Osteoblast (primary cell): ENCODE measurements at regions not wholly inside any gene's neighbourhood (a gene's known extent, or its start where the extent isn't known, plus 50 kb on each side); places are given as distances from the start of the nearest gene placed in this dataset.
A peak's percentile ranks its signal among the peaks of the same experiment; 100 is the strongest.

Source experiments
- DNase-seq: peaks from one replicate; pipeline ENCODE4 v3.0.0; 2011; ENCODE audit warnings: low spot score, mixed read lengths; ENCODE audit not compliant: insufficient read length; ENCODE audit errors: missing footprints
- H2AFZ ChIP-seq: 2 replicates; pipeline ENCODE4 v1.6.0; 2011; ENCODE audit warnings: mild to moderate bottlenecking, low read length
- H3K27ac ChIP-seq: 2 replicates; pipeline ENCODE4 v1.5.1; 2011; ENCODE audit warnings: mild to moderate bottlenecking, low read depth, low read length, moderate library complexity
- H3K27me3 ChIP-seq: 2 replicates; pipeline ENCODE4 v1.6.0; 2012; ENCODE audit warnings: mild to moderate bottlenecking, control low read depth, inconsistent platforms, low read length, moderate library complexity; ENCODE audit not compliant: insufficient read depth
- H3K36me3 ChIP-seq: 2 replicates; pipeline ENCODE4 v1.5.1; 2011; ENCODE audit warnings: mild to moderate bottlenecking, low read length, control low read depth, moderate library complexity; ENCODE audit not compliant: insufficient read depth
- H3K4me1 ChIP-seq: 2 replicates; pipeline ENCODE4 v1.5.1; 2011; ENCODE audit warnings: mild to moderate bottlenecking, low read length, control low read depth, moderate library complexity; ENCODE audit not compliant: insufficient read depth
- H3K4me2 ChIP-seq: 2 replicates; pipeline ENCODE4 v1.6.0; 2011; ENCODE audit warnings: mild to moderate bottlenecking, low read length; ENCODE audit not compliant: insufficient read depth
- H3K4me3 ChIP-seq: fragments of 200-600 bp; sonication (generic); 3 replicates; pipeline ENCODE4 v1.5.1; 2012; ENCODE audit warnings: mild to moderate bottlenecking, low read length, inconsistent platforms; ENCODE audit not compliant: insufficient read depth
- H3K79me2 ChIP-seq: 2 replicates; pipeline ENCODE4 v1.6.0; 2012; ENCODE audit warnings: mild to moderate bottlenecking, low read length, control low read depth, inconsistent platforms; ENCODE audit not compliant: insufficient read depth
- H3K9me3 ChIP-seq: 2 replicates; pipeline ENCODE4 v1.5.1; 2011; ENCODE audit warnings: low read depth, low read length, control low read depth
- H4K20me1 ChIP-seq: 2 replicates; pipeline ENCODE4 v1.6.0; 2012; ENCODE audit warnings: mild to moderate bottlenecking, low read length, control low read depth; ENCODE audit not compliant: insufficient read depth
- TF ChIP-seq, protein P1 (sequence below): IDR thresholded peaks from 2 replicates; pipeline ENCODE4 v1.5.1; 2011; ENCODE audit warnings: mild to moderate bottlenecking, low read depth, low read length, moderate library complexity; ENCODE audit errors: extremely low read depth

DNA sequence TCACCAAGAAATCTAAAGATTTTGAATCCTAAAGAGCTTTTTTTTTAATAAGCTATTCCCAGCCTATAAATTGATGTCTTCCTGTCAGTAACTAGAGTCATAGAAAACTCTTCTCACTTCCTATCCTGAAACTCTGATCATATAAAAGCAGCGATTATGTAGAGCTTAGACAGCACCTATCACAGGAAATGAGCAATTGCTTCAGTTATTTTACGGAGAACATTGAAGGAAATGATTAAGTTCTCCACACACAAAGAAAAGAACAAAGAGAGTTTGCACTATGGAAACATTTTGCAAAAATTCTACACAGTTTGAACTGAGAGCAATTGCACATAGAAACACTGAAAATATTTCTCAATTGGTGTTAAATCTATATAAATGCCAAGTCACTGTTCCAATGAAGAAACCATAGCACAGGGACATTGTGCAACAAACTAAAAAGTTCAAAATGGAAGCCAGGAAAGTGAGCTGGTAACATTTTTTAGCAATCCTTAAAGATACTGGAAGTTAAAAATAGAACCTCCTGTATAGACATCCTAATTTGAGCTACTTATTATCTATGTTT lies 291.5 kb upstream of the ARHGEF26 start:
- no peak for DNase-seq
- Histone ChIP-seq H3K4me1 (no peaks in the 10 kb centered on the region), H3K79me2 (no peaks in the 10 kb centered on the region), H2AFZ (peak overlapping the region; percentile 34), H3K4me2 (no peak overlapping the region), H3K4me3 (no peak overlapping the region), H4K20me1 (no peaks in the 10 kb centered on the region), H3K27ac (no peak overlapping the region), H3K36me3 (no peaks in the 10 kb centered on the region), H3K9me3 (no peaks in the 10 kb centered on the region), H3K27me3 (no peaks in the 10 kb centered on the region)
- TF ChIP-seq, protein P1, sequence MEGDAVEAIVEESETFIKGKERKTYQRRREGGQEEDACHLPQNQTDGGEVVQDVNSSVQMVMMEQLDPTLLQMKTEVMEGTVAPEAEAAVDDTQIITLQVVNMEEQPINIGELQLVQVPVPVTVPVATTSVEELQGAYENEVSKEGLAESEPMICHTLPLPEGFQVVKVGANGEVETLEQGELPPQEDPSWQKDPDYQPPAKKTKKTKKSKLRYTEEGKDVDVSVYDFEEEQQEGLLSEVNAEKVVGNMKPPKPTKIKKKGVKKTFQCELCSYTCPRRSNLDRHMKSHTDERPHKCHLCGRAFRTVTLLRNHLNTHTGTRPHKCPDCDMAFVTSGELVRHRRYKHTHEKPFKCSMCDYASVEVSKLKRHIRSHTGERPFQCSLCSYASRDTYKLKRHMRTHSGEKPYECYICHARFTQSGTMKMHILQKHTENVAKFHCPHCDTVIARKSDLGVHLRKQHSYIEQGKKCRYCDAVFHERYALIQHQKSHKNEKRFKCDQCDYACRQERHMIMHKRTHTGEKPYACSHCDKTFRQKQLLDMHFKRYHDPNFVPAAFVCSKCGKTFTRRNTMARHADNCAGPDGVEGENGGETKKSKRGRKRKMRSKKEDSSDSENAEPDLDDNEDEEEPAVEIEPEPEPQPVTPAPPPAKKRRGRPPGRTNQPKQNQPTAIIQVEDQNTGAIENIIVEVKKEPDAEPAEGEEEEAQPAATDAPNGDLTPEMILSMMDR = no peak

DNA sequence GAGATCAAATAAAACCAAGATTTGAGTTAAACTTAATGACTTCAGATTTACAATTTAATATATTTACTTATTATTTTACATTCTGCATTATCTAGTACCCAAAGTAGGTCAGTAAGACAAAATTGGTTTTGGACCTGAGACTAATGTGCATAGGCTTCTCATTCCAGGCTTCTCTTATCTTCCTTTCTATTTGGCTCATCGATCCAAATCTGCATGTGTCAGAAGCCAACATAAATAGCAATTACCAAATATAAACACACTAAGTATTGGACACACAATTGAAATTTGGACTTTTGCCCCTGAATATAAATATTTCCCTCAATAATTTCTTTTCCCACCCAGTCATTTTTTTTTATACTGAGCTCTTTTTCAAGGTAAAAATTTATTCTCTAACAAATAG lies 290.6 kb upstream of the ARHGEF26 start:
- H2AFZ ChIP-seq = no peak overlapping the region
- no peak overlapping the region for H3K4me2 ChIP-seq
- H3K4me3 ChIP-seq = no peak overlapping the region
- DNase-seq = no peak
- TF ChIP-seq, protein P1 = no peak
- no peaks in the 10 kb centered on the region for H4K20me1 ChIP-seq
- H3K9me3 ChIP-seq = no peaks in the 10 kb centered on the region
- H3K27me3 ChIP-seq = no peaks in the 10 kb centered on the region
- no peaks in the 10 kb centered on the region for H3K4me1 ChIP-seq
- H3K27ac ChIP-seq = no peak overlapping the region
- no peaks in the 10 kb centered on the region for H3K79me2 ChIP-seq
- no peaks in the 10 kb centered on the region for H3K36me3 ChIP-seq

DNA sequence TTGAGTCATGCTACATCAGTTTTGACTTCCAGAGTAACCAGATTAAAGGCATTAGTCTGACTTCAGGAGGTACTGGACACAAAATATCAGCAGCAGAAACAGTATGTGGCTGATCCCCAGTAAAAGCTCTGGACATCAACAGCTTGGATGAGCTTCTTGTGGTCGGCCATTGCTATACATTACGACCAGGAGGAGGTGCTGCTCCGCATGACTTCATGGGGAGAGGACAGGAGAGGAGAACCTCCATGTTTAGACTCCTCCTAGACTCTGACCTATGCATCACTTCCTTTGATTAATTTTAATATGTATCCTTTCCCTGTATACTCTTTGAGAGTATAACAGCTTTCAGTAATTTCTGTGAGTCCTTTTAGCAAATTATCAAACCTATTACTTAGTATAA lies 285.6 kb upstream of the ARHGEF26 start:
- Histone ChIP-seq H3K4me1 (no peaks in the 10 kb centered on the region), H4K20me1 (no peaks in the 10 kb centered on the region), H2AFZ (no peak overlapping the region), H3K36me3 (no peaks in the 10 kb centered on the region), H3K4me2 (no peak overlapping the region), H3K27ac (no peak overlapping the region), H3K79me2 (no peaks in the 10 kb centered on the region), H3K9me3 (no peaks in the 10 kb centered on the region), H3K4me3 (no peak overlapping the region), H3K27me3 (no peaks in the 10 kb centered on the region)
- DNase-seq = no peak
- TF ChIP-seq, protein P1 = no peak

DNA sequence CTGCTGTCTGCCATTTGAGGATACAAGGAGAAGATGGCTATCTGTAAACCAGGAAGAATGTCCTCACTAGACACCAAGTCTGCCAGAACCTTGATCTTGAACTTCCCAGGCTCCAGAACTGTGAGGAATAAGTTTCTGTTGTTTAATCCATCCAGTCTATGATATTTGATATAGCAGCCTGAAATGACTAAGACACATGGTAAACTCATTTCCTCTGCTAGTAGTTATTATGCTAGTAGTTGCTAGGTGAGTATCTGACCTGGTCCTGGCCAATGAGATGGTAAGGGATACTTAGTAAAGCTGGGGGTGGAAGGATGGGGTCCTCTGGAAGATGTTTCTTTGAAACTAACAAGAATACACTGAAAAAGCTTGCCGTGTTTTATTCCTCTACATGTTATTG lies 280.7 kb upstream of the ARHGEF26 start:
- Histone ChIP-seq H4K20me1 (no peaks in the 10 kb centered on the region), H3K27ac (no peak overlapping the region), H3K4me3 (no peak overlapping the region), H3K36me3 (no peaks in the 10 kb centered on the region), H3K9me3 (no peaks in the 10 kb centered on the region), H3K4me1 (no peaks in the 10 kb centered on the region), H2AFZ (no peak overlapping the region), H3K79me2 (no peaks in the 10 kb centered on the region), H3K27me3 (no peaks in the 10 kb centered on the region), H3K4me2 (no peak overlapping the region)
- no peak for DNase-seq
- TF ChIP-seq, protein P1 = no peak
